OCI-LY7 (cell line): ENCODE measurements at regions not wholly inside any gene's neighbourhood (a gene's known extent, or its start where the extent isn't known, plus 50 kb on each side); places are given as distances from the start of the nearest gene placed in this dataset.

Source experiments
- BruUV-seq: library from RNA; stranded (reverse); fragments of 400-500 nt; replicated peaks from 2 replicates; lab custom pipeline; 2021; lab: Mats Ljungman, UMichigan
- CTCF ChIA-PET: fragments of 300-600 bp; sonication (Branson Sonifier 250); formaldehyde crosslinking; loops from one replicate; lab custom pipeline; 2022; ENCODE audit warnings: antibody characterized with exemption; ENCODE audit not compliant: unreplicated experiment; lab: Charles Lee
- POLR2A ChIA-PET: fragments of 300-600 bp; sonication (Branson Sonifier 250); formaldehyde crosslinking; loops from one replicate; lab custom pipeline; 2022; ENCODE audit warnings: antibody characterized with exemption; lab: Charles Lee
- DNase-seq: peaks from one replicate; pipeline ENCODE4 v3.0.0-alpha.2; 2015; ENCODE audit warnings: low spot score
- H2AFZ ChIP-seq: fragments of 200-600 bp; sonication (generic), shearing (Covaris generic); 2 replicates; pipeline ENCODE4 v1.6.1; 2014; ENCODE audit warnings: mild to moderate bottlenecking, antibody characterized with exemption, low read length, moderate library complexity
- H3K27ac ChIP-seq: fragments of 200-600 bp; sonication (generic); 2 replicates; pipeline ENCODE4 v1.5.1; 2014; ENCODE audit warnings: mixed run types, low read depth, mild to moderate bottlenecking, moderate library complexity, low read length, inconsistent platforms; ENCODE audit not compliant: poor library complexity, severe bottlenecking
- H3K36me3 ChIP-seq: fragments of 200-600 bp; sonication (generic); 2 replicates; pipeline ENCODE4 v1.6.1; 2014; ENCODE audit warnings: mild to moderate bottlenecking, antibody characterized with exemption, low read length, moderate library complexity, mixed read lengths; ENCODE audit not compliant: insufficient read depth
- H3K4me1 ChIP-seq: fragments of 200-600 bp; sonication (generic); 2 replicates; pipeline ENCODE4 v1.5.1; 2014; ENCODE audit warnings: mild to moderate bottlenecking, low read length; ENCODE audit not compliant: insufficient read depth, poor library complexity, severe bottlenecking
- H3K4me2 ChIP-seq: fragments of 200-600 bp; sonication (generic); 2 replicates; pipeline ENCODE4 v1.6.1; 2014; ENCODE audit warnings: mild to moderate bottlenecking, low read length
- H3K4me3 ChIP-seq: fragments of 200-600 bp; sonication (generic); 2 replicates; pipeline ENCODE4 v1.5.1; 2014; ENCODE audit warnings: mild to moderate bottlenecking, low read depth, low read length; ENCODE audit not compliant: poor library complexity, severe bottlenecking
- H3K79me2 ChIP-seq: fragments of 200-600 bp; sonication (generic); 2 replicates; pipeline ENCODE4 v1.6.1; 2016; ENCODE audit warnings: low read depth, mild to moderate bottlenecking, low read length, moderate library complexity, mixed read lengths; ENCODE audit not compliant: insufficient read depth
- H3K9me2 ChIP-seq: fragments of 200-600 bp; sonication (generic); 2 replicates; pipeline ENCODE4 v1.6.1; 2016; ENCODE audit warnings: mild to moderate bottlenecking, low read length, mixed read lengths; ENCODE audit not compliant: insufficient read depth
- H3K9me3 ChIP-seq: fragments of 200-600 bp; sonication (generic); 2 replicates; pipeline ENCODE4 v1.6.1; 2014; ENCODE audit warnings: mild to moderate bottlenecking, mixed run types, low read length, mixed read lengths
- H4K20me1 ChIP-seq: fragments of 200-600 bp; sonication (generic); 2 replicates; pipeline ENCODE4 v1.6.1; 2014; ENCODE audit warnings: mild to moderate bottlenecking, antibody characterized with exemption, low read length, moderate library complexity, mixed read lengths; ENCODE audit not compliant: insufficient read depth
- CTCF ChIP-seq: fragments of 200-600 bp; sonication (generic); conservative IDR thresholded peaks from 2 replicates; pipeline ENCODE4 v1.5.1; 2014; ENCODE audit warnings: mild to moderate bottlenecking, antibody characterized with exemption, low read length, moderate library complexity, mixed read lengths
- EZH2phosphoT487 ChIP-seq: fragments of 200-600 bp; sonication (generic); IDR thresholded peaks from 2 replicates; pipeline ENCODE4 v1.6.1; 2018; ENCODE audit warnings: low read depth, borderline replicate concordance, mild to moderate bottlenecking, mixed run types, antibody characterized with exemption, low read length, moderate library complexity, mixed read lengths
- intact Hi-C: fragments of 100-400 bp; cut with micrococcal nuclease; formaldehyde crosslinking; loops from one replicate; pipeline ENCODE4 v1.10.0; 2022; ENCODE audit not compliant: unreplicated experiment

GRCh38 chr17:5822281-5823060, 238.2 kb upstream of the NLRP1 start:
- Histone ChIP-seq H3K4me1 (no peaks in the 10 kb centered on the region), H3K36me3 (no peaks in the 10 kb centered on the region), H3K79me2 (no peaks in the 10 kb centered on the region), H3K9me2 (no peaks in the 10 kb centered on the region), H4K20me1 (no peaks in the 10 kb centered on the region), H2AFZ (no peak overlapping the region), H3K4me2 (no peak overlapping the region), H3K27ac (no peak overlapping the region), H3K9me3 (no peaks in the 10 kb centered on the region), H3K4me3 (no peak overlapping the region)
- ChIA-PET POLR2A (no interaction called here), CTCF (no interaction called here)
- TF ChIP-seq CTCF = no peak
- TF ChIP-seq EZH2phosphoT487 = no peak
- no peak for DNase-seq
- no TSS peak for BruUV-seq
- intact Hi-C loops = no loop called here

GRCh38 chr17:5823219-5823618, 238.9 kb upstream of the NLRP1 start:
- Histone ChIP-seq H3K9me2 (no peaks in the 10 kb centered on the region), H3K4me2 (no peak overlapping the region), H3K4me1 (no peaks in the 10 kb centered on the region), H4K20me1 (no peaks in the 10 kb centered on the region), H3K4me3 (no peak overlapping the region), H3K27ac (no peak overlapping the region), H3K79me2 (no peaks in the 10 kb centered on the region), H2AFZ (no peak overlapping the region), H3K36me3 (no peaks in the 10 kb centered on the region), H3K9me3 (no peaks in the 10 kb centered on the region)
- intact Hi-C loops = no loop called here
- CTCF ChIA-PET = no interaction called here
- POLR2A ChIA-PET = no interaction called here
- no TSS peak for BruUV-seq
- TF ChIP-seq CTCF = no peak
- no peak for TF ChIP-seq EZH2phosphoT487
- DNase-seq = no peak

- no peak overlapping the region for H3K4me2 ChIP-seq
- H3K4me3 ChIP-seq = no peak overlapping the region
- H3K36me3 ChIP-seq = no peaks in the 10 kb centered on the region
- H3K79me2 ChIP-seq = no peaks in the 10 kb centered on the region
- no peak overlapping the region for H3K27ac ChIP-seq
- no peaks in the 10 kb centered on the region for H3K4me1 ChIP-seq
- H3K9me3 ChIP-seq = no peaks in the 10 kb centered on the region
- ChIA-PET POLR2A (no interaction called here), CTCF (no interaction called here)
- no TSS peak for BruUV-seq
- DNase-seq = no peak
- intact Hi-C loops = no loop called here
- no peaks in the 10 kb centered on the region for H3K9me2 ChIP-seq
- H4K20me1 ChIP-seq = no peaks in the 10 kb centered on the region
- TF ChIP-seq EZH2phosphoT487 (no peak), CTCF (no peak)
- H2AFZ ChIP-seq = no peak overlapping the region
Measured at GRCh38 chr17:5825717-5826330, 241.5 kb upstream of the NLRP1 start.
